ENCODE measurements at regions not wholly inside any gene's neighbourhood (a gene's known extent, or its start where the extent isn't known, plus 50 kb on each side); places are given as distances from the start of the nearest gene placed in this dataset.
"Not testable (repeated sequence)": the region's sequence is repeated elsewhere in the genome, so short reads cannot be mapped to it uniquely, and the experiment has no call there.

- intact Hi-C loops (cut with DNase I) = no loop called here
- Histone ChIP-seq H3K9me3 (no peaks in the 10 kb centered on the region), H3K36me3 (no peaks in the 10 kb centered on the region), H3K4me3 (no peak overlapping the region), H3K4me1 (peaks cover 14% of the 10 kb centered on the region), H3K27ac (no peak overlapping the region), H3K27me3 (ENCODE audit: low read depth) (no peaks in the 10 kb centered on the region)
- ATAC-seq (no peak), DNase-seq (no peak)
- TF ChIP-seq CTCF (IDR thresholded peaks at IDR 0.05) = no peak
Observed at GRCh38 chr14:55782166-55782565, 202.2 kb downstream of the KTN1 start.

GRCh38 chr14:55789406-55789805 lies 209.4 kb downstream of the KTN1 start:
- intact Hi-C loops (cut with DNase I) = no loop called here
- H3K9me3 ChIP-seq = no peaks in the 10 kb centered on the region
- H3K36me3 ChIP-seq = no peaks in the 10 kb centered on the region
- H3K27me3 ChIP-seq (ENCODE audit: low read depth) = no peaks in the 10 kb centered on the region
- no peak for DNase-seq
- peaks cover 10% of the 10 kb centered on the region for H3K4me1 ChIP-seq
- no peak for ATAC-seq
- H3K27ac ChIP-seq = no peak overlapping the region
- no peak overlapping the region for H3K4me3 ChIP-seq
- no peak for TF ChIP-seq CTCF (IDR thresholded peaks at IDR 0.05)

GRCh38 chr14:55794655-55795595 lies 214.9 kb downstream of the KTN1 start:
- Histone ChIP-seq H3K27me3 (ENCODE audit: low read depth) (no peaks in the 10 kb centered on the region), H3K4me1 (peaks cover 10% of the 10 kb centered on the region), H3K27ac (no peak overlapping the region), H3K4me3 (no peak overlapping the region), H3K9me3 (no peaks in the 10 kb centered on the region), H3K36me3 (no peaks in the 10 kb centered on the region)
- ATAC-seq = no peak
- no peak for TF ChIP-seq CTCF (IDR thresholded peaks at IDR 0.05)
- intact Hi-C loops (cut with DNase I) = no loop called here
- no peak for DNase-seq

GRCh38 chr14:55796513-55796912 lies 216.5 kb downstream of the KTN1 start:
- H3K9me3 ChIP-seq; H3K4me3 ChIP-seq; H3K27me3 ChIP-seq (ENCODE audit: low read depth); ATAC-seq; H3K4me1 ChIP-seq; H3K27ac ChIP-seq; DNase-seq; H3K36me3 ChIP-seq; intact Hi-C loops (cut with DNase I): not testable (repeated sequence)

- Histone ChIP-seq H3K27me3 (ENCODE audit: low read depth) (no peaks in the 10 kb centered on the region), H3K36me3 (no peaks in the 10 kb centered on the region), H3K4me3 (no peak overlapping the region), H3K27ac (no peak overlapping the region), H3K4me1 (no peaks in the 10 kb centered on the region), H3K9me3 (no peaks in the 10 kb centered on the region)
- no peak for DNase-seq
- intact Hi-C loops (cut with DNase I) = no loop called here
- TF ChIP-seq CTCF (IDR thresholded peaks at IDR 0.05) = no peak
- ATAC-seq = no peak
Observed at GRCh38 chr14:55798406-55798805, 218.4 kb downstream of the KTN1 start.

- H3K36me3 ChIP-seq = no peaks in the 10 kb centered on the region
- intact Hi-C loops (cut with DNase I) = no loop called here
- no peak overlapping the region for H3K27ac ChIP-seq
- no peaks in the 10 kb centered on the region for H3K27me3 ChIP-seq (ENCODE audit: low read depth)
- DNase-seq = no peak
- ATAC-seq = no peak
- H3K4me1 ChIP-seq = no peaks in the 10 kb centered on the region
- no peaks in the 10 kb centered on the region for H3K9me3 ChIP-seq
- TF ChIP-seq CTCF (IDR thresholded peaks at IDR 0.05) = no peak
- no peak overlapping the region for H3K4me3 ChIP-seq
Observed at GRCh38 chr14:55799508-55800095, 219.6 kb downstream of the KTN1 start.

Data from lower lobe of right lung (tissue), 2 donors.